Mesenchymal stem cell (in vitro differentiated cells and primary cell): ENCODE measurements at regions not wholly inside any gene's neighbourhood (a gene's known extent, or its start where the extent isn't known, plus 50 kb on each side); places are given as distances from the start of the nearest gene placed in this dataset.
"Not testable (repeated sequence)": the region's sequence is repeated elsewhere in the genome, so short reads cannot be mapped to it uniquely, and the experiment has no call there.

ENCODE experiments used
- DNase-seq: peaks from one replicate; pipeline ENCODE4 v3.0.0-alpha.2; 2013
- H2AFZ ChIP-seq: one replicate; pipeline ENCODE4 v1.6.1; 2013; ENCODE audit warnings: low read depth, mild to moderate bottlenecking, control low read depth, inconsistent platforms, low read length, moderate library complexity
- H2AK5ac ChIP-seq: 2 replicates; pipeline ENCODE4 v1.6.1; 2013; ENCODE audit warnings: low read length, moderate library complexity, mild to moderate bottlenecking, inconsistent platforms; ENCODE audit not compliant: severe bottlenecking
- H2BK120ac ChIP-seq: one replicate; pipeline ENCODE4 v1.6.1; 2013; ENCODE audit warnings: low read depth, mild to moderate bottlenecking, inconsistent platforms, low read length, moderate library complexity
- H2BK12ac ChIP-seq, 2 experiments: one replicate each; pipeline ENCODE4 v1.6.1; 2013; ENCODE audit warnings: inconsistent platforms in 2 of 2, low read length in 2 of 2, mild to moderate bottlenecking in 2 of 2, moderate library complexity in 2 of 2, control low read depth in 1 of 2
- H2BK15ac ChIP-seq: one replicate; pipeline ENCODE4 v1.6.1; 2013; ENCODE audit warnings: mild to moderate bottlenecking, low read depth, inconsistent platforms; ENCODE audit not compliant: poor library complexity, severe bottlenecking
- H2BK5ac ChIP-seq: 2 replicates; pipeline ENCODE4 v1.6.1; 2013; ENCODE audit warnings: low read depth, mild to moderate bottlenecking, low read length, control low read depth, inconsistent platforms; ENCODE audit not compliant: poor library complexity, severe bottlenecking
- H3K14ac ChIP-seq, 2 experiments: one replicate each; pipeline ENCODE4 v1.6.1; 2013; ENCODE audit warnings: inconsistent platforms in 2 of 2, low read length in 2 of 2, control low read depth in 1 of 2, mild to moderate bottlenecking in 1 of 2, moderate library complexity in 1 of 2
- H3K18ac ChIP-seq, 2 experiments: one replicate each; pipeline ENCODE4 v1.6.1; 2013; ENCODE audit warnings: inconsistent platforms in 2 of 2, low read length in 2 of 2, control low read depth in 1 of 2, low read depth in 1 of 2, mild to moderate bottlenecking in 1 of 2
- H3K23ac ChIP-seq, 2 experiments: one replicate each; pipeline ENCODE4 v1.6.1; 2013; ENCODE audit warnings: inconsistent platforms in 2 of 2, low read length in 2 of 2, mild to moderate bottlenecking in 2 of 2, moderate library complexity in 2 of 2, control low read depth in 1 of 2
- H3K27ac ChIP-seq: 2 replicates; pipeline ENCODE4 v1.5.1; 2013; ENCODE audit warnings: mild to moderate bottlenecking, moderate library complexity, low read length, control low read depth, inconsistent platforms; ENCODE audit not compliant: poor library complexity, severe bottlenecking
- H3K27me3 ChIP-seq, 2 experiments: 2 replicates each; pipeline versions ENCODE4 v1.6.1 to v1.7.0; 2013; ENCODE audit warnings: low read length in 2 of 2, mild to moderate bottlenecking in 2 of 2, moderate library complexity in 2 of 2, control low read depth in 1 of 2, inconsistent platforms in 1 of 2; ENCODE audit not compliant: control insufficient read depth in 1 of 2, insufficient read depth in 1 of 2
- H3K36me3 ChIP-seq, 2 experiments: 2 replicates each; pipeline versions ENCODE4 v1.6.1 to v1.7.0; 2013; ENCODE audit warnings: low read length in 2 of 2, control low read depth in 1 of 2, inconsistent platforms in 1 of 2, low read depth in 1 of 2, mild to moderate bottlenecking in 1 of 2; ENCODE audit not compliant: insufficient read depth in 2 of 2, control insufficient read depth in 1 of 2
- H3K4ac ChIP-seq, 2 experiments: one replicate each; pipeline ENCODE4 v1.6.1; 2013; ENCODE audit warnings: inconsistent platforms in 2 of 2, low read length in 2 of 2, mild to moderate bottlenecking in 2 of 2, moderate library complexity in 2 of 2, control low read depth in 1 of 2, low read depth in 1 of 2
- H3K4me1 ChIP-seq: 2 replicates; pipeline ENCODE4 v1.6.1; 2013; ENCODE audit warnings: low read depth, low read length, control low read depth; ENCODE audit not compliant: control insufficient read depth, insufficient read depth
- H3K4me2 ChIP-seq: 2 replicates; pipeline ENCODE4 v1.6.1; 2013; ENCODE audit warnings: low read length, mild to moderate bottlenecking, inconsistent platforms; ENCODE audit not compliant: poor library complexity, severe bottlenecking
- H3K4me3 ChIP-seq, 2 experiments: 2 replicates each; pipeline versions ENCODE4 v1.5.1 to v1.7.0; 2013; ENCODE audit warnings: low read length in 2 of 2, mild to moderate bottlenecking in 2 of 2, control low read depth in 1 of 2, low read depth in 1 of 2; ENCODE audit not compliant: insufficient read depth in 1 of 2
- H3K79me1 ChIP-seq: replicated peaks from 2 replicates; pipeline ENCODE4 v1.6.1; 2013; ENCODE audit warnings: mild to moderate bottlenecking, control low read depth, low read length, inconsistent platforms; ENCODE audit not compliant: poor library complexity, severe bottlenecking
- H3K9ac ChIP-seq: 2 replicates; pipeline ENCODE4 v1.7.0; 2013; ENCODE audit warnings: mild to moderate bottlenecking, low read length, moderate library complexity
- H3K9me3 ChIP-seq: 2 replicates; pipeline ENCODE4 v1.7.0; 2013; ENCODE audit warnings: mild to moderate bottlenecking, low read length; ENCODE audit not compliant: control insufficient read depth
- H4K8ac ChIP-seq: one replicate; pipeline ENCODE4 v1.6.1; 2013; ENCODE audit warnings: inconsistent platforms, mild to moderate bottlenecking, low read length, moderate library complexity
- H4K91ac ChIP-seq: one replicate; pipeline ENCODE4 v1.6.1; 2013; ENCODE audit warnings: mild to moderate bottlenecking, low read length, inconsistent platforms
- WGBS: methylation state at CpG from one replicate; pipeline ENCODE4 v1.1.7; 2013; ENCODE audit warnings: mixed read lengths; 5-methylcytosine and 5-hydroxymethylcytosine counted together

- Histone ChIP-seq H4K8ac (no peak overlapping the region), H4K91ac (no peak overlapping the region), H2AK5ac (no peak overlapping the region), H2BK15ac (no peak overlapping the region), H2BK120ac (no peak overlapping the region), H3K9me3 (no peaks in the 10 kb centered on the region), H3K4ac (no peak overlapping the region), H3K27ac (no peak overlapping the region), H3K23ac (no peak overlapping the region), H2AFZ (no peak overlapping the region), H3K4me2 (no peak overlapping the region), H3K79me1 (no peaks in the 10 kb centered on the region), H3K27me3 (no peaks in the 10 kb centered on the region), H3K4me3 (no peak overlapping the region), H3K36me3 (no peaks in the 10 kb centered on the region), H3K9ac (no peak overlapping the region), H3K18ac (no peak overlapping the region), H3K4me1 (peaks cover 2% of the 10 kb centered on the region), H2BK12ac (no peak overlapping the region), H2BK5ac (no peak overlapping the region), H3K14ac (no peak overlapping the region)
- no peak for DNase-seq
- WGBS, result 74% methylated on average over 16 of the region's 17 CpGs
Measured at GRCh38 chr14:104306450-104307040, 168.2 kb downstream of the KIF26A start.

GRCh38 chr14:104307246-104307626 is 168.8 kb downstream of the KIF26A start:
- Histone ChIP-seq H2BK12ac (no peak overlapping the region), H3K4me3 (no peak overlapping the region), H3K4ac (no peak overlapping the region), H2BK5ac (no peak overlapping the region), H2BK15ac (no peak overlapping the region), H3K9ac (no peak overlapping the region), H4K91ac (no peak overlapping the region), H3K27ac (no peak overlapping the region), H3K9me3 (no peaks in the 10 kb centered on the region), H2BK120ac (no peak overlapping the region), H3K14ac (no peak overlapping the region), H2AK5ac (no peak overlapping the region), H2AFZ (no peak overlapping the region), H3K23ac (no peak overlapping the region), H3K79me1 (no peaks in the 10 kb centered on the region), H3K4me1 (peaks cover 2% of the 10 kb centered on the region), H3K4me2 (no peak overlapping the region), H4K8ac (no peak overlapping the region), H3K18ac (no peak overlapping the region), H3K27me3 (no peaks in the 10 kb centered on the region), H3K36me3 (no peaks in the 10 kb centered on the region)
- DNase-seq, result no peak
- 83% methylated on average over 7 of the region's 7 CpGs for WGBS

- Histone ChIP-seq H2AK5ac (no peak overlapping the region), H3K4me2 (no peak overlapping the region), H3K18ac (no peak overlapping the region), H3K4me3 (no peak overlapping the region), H3K9me3 (no peaks in the 10 kb centered on the region), H2AFZ (no peak overlapping the region), H3K79me1 (no peaks in the 10 kb centered on the region), H4K8ac (no peak overlapping the region), H2BK5ac (no peak overlapping the region), H3K14ac (no peak overlapping the region), H2BK15ac (no peak overlapping the region), H4K91ac (no peak overlapping the region), H3K4me1 (peaks cover 2% of the 10 kb centered on the region), H2BK120ac (no peak overlapping the region), H3K23ac (no peak overlapping the region), H3K4ac (no peak overlapping the region), H3K9ac (no peak overlapping the region), H3K27ac (no peak overlapping the region), H2BK12ac (no peak overlapping the region), H3K36me3 (no peaks in the 10 kb centered on the region), H3K27me3 (no peaks in the 10 kb centered on the region)
- WGBS, result 79% methylated on average over 25 of the region's 25 CpGs
- no peak for DNase-seq
Measured at GRCh38 chr14:104307627-104308401, 169.4 kb downstream of the KIF26A start.

GRCh38 chr14:104308534-104308933 is 170.1 kb downstream of the KIF26A start:
- H2BK120ac ChIP-seq, H4K8ac ChIP-seq, H3K9ac ChIP-seq, H3K23ac ChIP-seq, H2AFZ ChIP-seq, H2BK12ac ChIP-seq, H3K27me3 ChIP-seq, H3K9me3 ChIP-seq, H3K18ac ChIP-seq, H3K4me1 ChIP-seq, H3K79me1 ChIP-seq, H3K4me3 ChIP-seq, H4K91ac ChIP-seq, H3K27ac ChIP-seq, DNase-seq, H2BK5ac ChIP-seq, H3K36me3 ChIP-seq, H3K4me2 ChIP-seq, H3K14ac ChIP-seq, H3K4ac ChIP-seq, H2BK15ac ChIP-seq, H2AK5ac ChIP-seq: not testable (repeated sequence)
- WGBS, result 74% methylated on average over 10 of the region's 10 CpGs
